ENCODE measurements at regions not wholly inside any gene's neighbourhood (a gene's known extent, or its start where the extent isn't known, plus 50 kb on each side); places are given as distances from the start of the nearest gene placed in this dataset.
"Not testable (repeated sequence)": the region's sequence is repeated elsewhere in the genome, so short reads cannot be mapped to it uniquely, and the experiment has no call there.

DNA sequence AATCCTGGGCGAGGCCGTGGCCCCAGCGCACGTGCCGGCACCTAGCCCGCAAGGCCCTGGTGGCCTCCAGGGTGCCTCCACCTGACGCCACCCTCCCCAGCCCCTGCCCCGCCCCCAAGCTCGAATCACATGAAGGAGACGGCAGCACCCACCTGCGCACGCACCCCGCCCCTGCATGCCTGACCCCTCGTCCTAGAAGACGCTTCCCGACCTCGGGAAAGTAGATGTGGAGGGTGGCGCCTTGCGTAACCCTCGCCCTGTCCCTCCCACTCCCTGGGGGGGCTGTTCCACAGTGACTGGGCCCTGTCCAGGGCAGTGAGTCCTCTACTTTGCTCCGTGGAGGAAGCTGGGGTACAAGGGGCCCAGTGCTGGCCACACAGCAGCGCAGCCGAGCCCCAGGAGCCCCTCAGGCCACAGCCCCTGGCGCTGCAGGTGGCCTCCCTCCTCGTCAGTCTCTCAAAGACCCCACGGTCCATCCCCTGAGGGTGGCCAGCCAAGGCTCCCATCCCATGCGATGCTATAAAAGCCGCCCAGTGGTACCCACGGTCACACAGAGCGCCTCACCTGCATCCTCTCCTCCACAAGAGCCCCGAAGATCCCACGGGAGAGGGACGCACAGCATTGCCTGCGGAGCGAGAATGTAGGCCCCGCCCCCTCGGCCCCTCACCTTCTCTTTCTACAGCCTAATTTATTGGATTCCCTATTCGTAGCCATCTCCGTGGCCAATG is 3027.3 kb upstream of the TEKT4 start:
- H3K27me3 Mint-ChIP-seq (ENCODE audit: low read depth); H3K27ac Mint-ChIP-seq; CTCF ChIA-PET; H3K9me3 Mint-ChIP-seq (ENCODE audit: insufficient read depth); H3K4me1 Mint-ChIP-seq (ENCODE audit: low read depth); POLR2A ChIA-PET; DNase-seq; H3K36me3 Mint-ChIP-seq (ENCODE audit: low read depth); ATAC-seq; H3K4me3 Mint-ChIP-seq: not testable (repeated sequence)

DNA sequence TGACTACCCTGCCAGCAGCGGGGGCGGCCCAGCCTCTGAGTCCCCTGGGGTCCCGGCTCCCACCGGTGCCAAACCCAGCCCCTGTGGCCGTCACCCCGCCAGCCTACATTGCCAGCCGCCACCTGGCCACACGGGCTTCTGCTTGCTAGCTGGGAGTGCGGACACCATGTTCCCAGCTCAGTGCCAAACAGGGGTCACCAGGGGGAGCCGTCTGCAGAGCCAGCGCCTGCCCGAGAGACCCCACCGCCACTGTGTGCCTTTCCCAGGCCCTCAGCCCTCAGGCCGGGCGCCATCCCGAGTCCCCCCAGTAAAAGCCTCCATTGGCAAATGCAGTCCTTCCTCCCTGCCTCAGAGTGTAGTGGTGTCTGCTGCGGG is 3026.8 kb upstream of the TEKT4 start:
- H3K9me3 Mint-ChIP-seq (ENCODE audit: insufficient read depth); ATAC-seq; CTCF ChIA-PET; H3K4me3 Mint-ChIP-seq; H3K4me1 Mint-ChIP-seq (ENCODE audit: low read depth); H3K27ac Mint-ChIP-seq; DNase-seq; H3K27me3 Mint-ChIP-seq (ENCODE audit: low read depth); H3K36me3 Mint-ChIP-seq (ENCODE audit: low read depth); POLR2A ChIA-PET: not testable (repeated sequence)

GRCh38 chr2:91846388-91846787 is 3024.8 kb upstream of the TEKT4 start:
- H3K9me3 Mint-ChIP-seq (ENCODE audit: insufficient read depth); H3K27me3 Mint-ChIP-seq (ENCODE audit: low read depth); H3K36me3 Mint-ChIP-seq (ENCODE audit: low read depth); DNase-seq; H3K4me3 Mint-ChIP-seq; ATAC-seq; H3K4me1 Mint-ChIP-seq (ENCODE audit: low read depth); H3K27ac Mint-ChIP-seq; POLR2A ChIA-PET; CTCF ChIA-PET: not testable (repeated sequence)

GRCh38 chr2:91851689-91852420 is 3019.4 kb upstream of the TEKT4 start:
- H3K27ac Mint-ChIP-seq; H3K9me3 Mint-ChIP-seq (ENCODE audit: insufficient read depth); ATAC-seq; DNase-seq; H3K27me3 Mint-ChIP-seq (ENCODE audit: low read depth); H3K4me3 Mint-ChIP-seq; CTCF ChIA-PET; H3K4me1 Mint-ChIP-seq (ENCODE audit: low read depth); POLR2A ChIA-PET; H3K36me3 Mint-ChIP-seq (ENCODE audit: low read depth): not testable (repeated sequence)

DNA sequence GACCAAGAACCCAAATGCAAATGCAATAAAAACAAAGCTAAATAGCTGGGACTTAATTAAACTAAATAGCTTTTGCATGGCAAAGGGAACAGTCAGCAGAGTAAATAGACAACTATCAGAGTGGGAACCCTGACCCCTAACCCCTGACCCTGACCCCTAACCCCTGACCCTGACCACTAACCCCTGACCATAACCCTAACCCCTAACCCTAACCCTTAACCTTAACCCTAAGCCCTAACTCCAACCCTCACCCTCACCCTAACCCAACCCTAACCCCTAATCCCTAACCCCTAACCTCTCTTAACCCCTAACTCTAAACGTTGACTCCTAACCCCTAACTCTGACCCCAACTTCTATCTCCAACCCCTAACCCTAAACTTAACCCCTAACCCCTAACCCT is 3014.3 kb upstream of the TEKT4 start:
- DNase-seq; H3K27me3 Mint-ChIP-seq (ENCODE audit: low read depth); CTCF ChIA-PET; ATAC-seq; H3K27ac Mint-ChIP-seq; H3K9me3 Mint-ChIP-seq (ENCODE audit: insufficient read depth); H3K4me3 Mint-ChIP-seq; H3K4me1 Mint-ChIP-seq (ENCODE audit: low read depth); POLR2A ChIA-PET; H3K36me3 Mint-ChIP-seq (ENCODE audit: low read depth): not testable (repeated sequence)

DNA sequence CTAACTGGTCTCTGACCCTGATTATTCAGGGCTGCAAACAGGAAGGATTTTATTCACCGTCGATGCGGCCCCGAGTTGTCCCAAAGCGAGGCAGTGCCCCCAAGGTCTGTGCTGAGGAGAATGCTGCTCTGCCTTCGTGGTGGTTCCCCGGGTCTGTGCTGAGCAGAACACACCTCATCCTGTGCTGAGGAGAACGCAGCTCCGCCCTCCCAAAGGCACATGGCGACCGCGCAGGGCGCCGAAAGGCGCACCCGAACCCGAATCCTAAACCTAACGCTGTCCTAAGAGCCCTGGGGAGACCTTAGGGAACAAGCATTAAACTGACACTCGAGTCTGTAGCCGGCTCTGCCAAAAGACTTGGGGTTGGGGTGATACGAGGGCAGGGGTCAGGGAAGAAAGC is 3013.5 kb upstream of the TEKT4 start:
- H3K9me3 Mint-ChIP-seq (ENCODE audit: insufficient read depth); H3K36me3 Mint-ChIP-seq (ENCODE audit: low read depth); H3K27me3 Mint-ChIP-seq (ENCODE audit: low read depth); H3K27ac Mint-ChIP-seq; DNase-seq; POLR2A ChIA-PET; H3K4me3 Mint-ChIP-seq; ATAC-seq; H3K4me1 Mint-ChIP-seq (ENCODE audit: low read depth); CTCF ChIA-PET: not testable (repeated sequence)

GRCh38 chr2:91871716-91872115 is 2999.5 kb upstream of the TEKT4 start:
- H3K27me3 Mint-ChIP-seq (ENCODE audit: low read depth); H3K27ac Mint-ChIP-seq; CTCF ChIA-PET; H3K4me3 Mint-ChIP-seq; DNase-seq; POLR2A ChIA-PET; H3K4me1 Mint-ChIP-seq (ENCODE audit: low read depth); H3K36me3 Mint-ChIP-seq (ENCODE audit: low read depth); ATAC-seq; H3K9me3 Mint-ChIP-seq (ENCODE audit: insufficient read depth): not testable (repeated sequence)

DNA sequence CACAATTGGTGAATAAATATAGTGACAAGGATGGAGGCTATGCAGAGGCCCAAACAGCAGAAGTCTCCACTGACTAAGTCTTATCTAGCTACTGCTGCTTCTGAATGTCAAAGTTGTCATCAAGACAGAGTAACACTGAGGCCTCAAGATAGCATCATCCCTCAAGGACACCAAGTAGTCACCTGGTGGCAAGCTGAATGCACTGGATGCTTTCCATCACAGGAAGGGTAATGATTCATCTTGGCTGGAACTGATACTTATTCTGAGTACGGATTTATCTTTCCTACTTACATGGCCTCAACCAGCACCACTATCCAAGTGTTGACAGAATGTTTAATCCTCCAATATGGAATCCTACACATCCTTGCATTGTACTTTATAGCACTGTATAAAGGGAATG is 2997.8 kb upstream of the TEKT4 start:
- H3K9me3 Mint-ChIP-seq (ENCODE audit: insufficient read depth); H3K27me3 Mint-ChIP-seq (ENCODE audit: low read depth); H3K27ac Mint-ChIP-seq; CTCF ChIA-PET; H3K4me1 Mint-ChIP-seq (ENCODE audit: low read depth); H3K4me3 Mint-ChIP-seq; ATAC-seq; DNase-seq; H3K36me3 Mint-ChIP-seq (ENCODE audit: low read depth); POLR2A ChIA-PET: not testable (repeated sequence)

- H3K27me3 Mint-ChIP-seq (ENCODE audit: low read depth); CTCF ChIA-PET; H3K4me1 Mint-ChIP-seq (ENCODE audit: low read depth); POLR2A ChIA-PET; H3K9me3 Mint-ChIP-seq (ENCODE audit: insufficient read depth); H3K27ac Mint-ChIP-seq; H3K4me3 Mint-ChIP-seq; H3K36me3 Mint-ChIP-seq (ENCODE audit: low read depth); DNase-seq; ATAC-seq: not testable (repeated sequence)
These were observed 2993.5 kb upstream of the TEKT4 start for GRCh38 chr2:91877658-91878210.

DNA sequence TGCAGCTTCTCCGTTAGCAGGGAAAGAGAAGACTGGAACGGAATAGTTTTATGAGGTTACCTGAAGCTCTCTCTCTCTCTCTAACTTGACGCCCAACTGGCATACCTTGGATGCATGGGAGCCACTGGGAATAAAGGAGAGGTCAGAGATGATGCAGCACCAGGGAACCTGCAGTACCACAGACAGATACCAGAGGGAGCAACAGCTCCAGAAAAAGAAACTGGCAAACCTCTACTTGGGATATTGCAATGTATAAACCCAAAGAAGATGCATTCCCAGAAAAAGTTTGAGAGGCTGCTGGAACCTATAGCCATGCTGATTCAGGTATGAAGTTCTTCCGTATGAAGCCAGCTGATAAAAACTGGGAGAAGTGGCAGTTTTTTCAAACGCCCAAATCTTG is 2976.1 kb upstream of the TEKT4 start:
- DNase-seq; CTCF ChIA-PET; ATAC-seq; H3K4me1 Mint-ChIP-seq (ENCODE audit: low read depth); H3K27ac Mint-ChIP-seq; H3K9me3 Mint-ChIP-seq (ENCODE audit: insufficient read depth); POLR2A ChIA-PET; H3K36me3 Mint-ChIP-seq (ENCODE audit: low read depth); H3K4me3 Mint-ChIP-seq; H3K27me3 Mint-ChIP-seq (ENCODE audit: low read depth): not testable (repeated sequence)

GRCh38 chr2:91917602-91918001 is 2953.6 kb upstream of the TEKT4 start:
- H3K4me1 Mint-ChIP-seq (ENCODE audit: low read depth); ATAC-seq; H3K36me3 Mint-ChIP-seq (ENCODE audit: low read depth); CTCF ChIA-PET; H3K4me3 Mint-ChIP-seq; DNase-seq; H3K27ac Mint-ChIP-seq; H3K27me3 Mint-ChIP-seq (ENCODE audit: low read depth); H3K9me3 Mint-ChIP-seq (ENCODE audit: insufficient read depth); POLR2A ChIA-PET: not testable (repeated sequence)
